Coronary artery (tissue), 2 donors: ENCODE measurements at regions not wholly inside any gene's neighbourhood (a gene's known extent, or its start where the extent isn't known, plus 50 kb on each side); places are given as distances from the start of the nearest gene placed in this dataset.
A peak's percentile ranks its signal among the peaks of the same experiment; 100 is the strongest.

Experiments
- DNase-seq: peaks from one replicate; pipeline ENCODE4 v3.0.0-alpha.2; 2017; ENCODE audit warnings: low spot score
- H3K27ac ChIP-seq, 2 donors: fragments of 200-600 bp; sonication (generic); one replicate each; pipeline ENCODE4 v1.5.1; 2016 to 2019
- H3K4me3 ChIP-seq: fragments of 200-600 bp; sonication (generic); 2 replicates; pipeline ENCODE4 v1.5.1; 2016; ENCODE audit warnings: mild to moderate bottlenecking, moderate library complexity
- TF ChIP-seq, protein P1 (sequence below): fragments of 200-600 bp; sonication (generic); IDR thresholded peaks from one replicate; pipeline ENCODE4 v1.5.1; 2019; ENCODE audit warnings: antibody characterized with exemption

DNA sequence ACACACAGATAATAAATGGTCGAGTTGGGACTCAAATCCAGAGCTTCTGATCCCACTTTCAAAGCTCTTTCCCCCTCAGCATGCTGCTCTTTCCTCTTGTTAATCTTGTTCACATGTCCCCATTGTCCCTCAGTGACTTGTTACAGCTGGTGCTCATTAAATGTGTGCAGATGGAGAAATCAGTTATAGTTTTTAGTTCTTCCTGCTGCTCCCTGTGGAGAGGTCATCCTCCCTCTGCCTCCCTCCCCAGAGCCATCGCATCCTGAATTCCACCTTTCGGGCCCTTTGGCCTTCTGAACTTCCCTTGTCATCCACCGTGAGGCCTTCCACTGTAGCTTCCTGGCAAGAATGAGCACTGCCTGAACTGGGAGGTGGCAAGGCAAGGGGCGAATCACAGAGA is 179.6 kb downstream of the WSCD1 start:
- TF ChIP-seq, protein P1, sequence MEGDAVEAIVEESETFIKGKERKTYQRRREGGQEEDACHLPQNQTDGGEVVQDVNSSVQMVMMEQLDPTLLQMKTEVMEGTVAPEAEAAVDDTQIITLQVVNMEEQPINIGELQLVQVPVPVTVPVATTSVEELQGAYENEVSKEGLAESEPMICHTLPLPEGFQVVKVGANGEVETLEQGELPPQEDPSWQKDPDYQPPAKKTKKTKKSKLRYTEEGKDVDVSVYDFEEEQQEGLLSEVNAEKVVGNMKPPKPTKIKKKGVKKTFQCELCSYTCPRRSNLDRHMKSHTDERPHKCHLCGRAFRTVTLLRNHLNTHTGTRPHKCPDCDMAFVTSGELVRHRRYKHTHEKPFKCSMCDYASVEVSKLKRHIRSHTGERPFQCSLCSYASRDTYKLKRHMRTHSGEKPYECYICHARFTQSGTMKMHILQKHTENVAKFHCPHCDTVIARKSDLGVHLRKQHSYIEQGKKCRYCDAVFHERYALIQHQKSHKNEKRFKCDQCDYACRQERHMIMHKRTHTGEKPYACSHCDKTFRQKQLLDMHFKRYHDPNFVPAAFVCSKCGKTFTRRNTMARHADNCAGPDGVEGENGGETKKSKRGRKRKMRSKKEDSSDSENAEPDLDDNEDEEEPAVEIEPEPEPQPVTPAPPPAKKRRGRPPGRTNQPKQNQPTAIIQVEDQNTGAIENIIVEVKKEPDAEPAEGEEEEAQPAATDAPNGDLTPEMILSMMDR: no peak
- H3K4me3 ChIP-seq: no peak overlapping the region
- no peak for DNase-seq

DNA sequence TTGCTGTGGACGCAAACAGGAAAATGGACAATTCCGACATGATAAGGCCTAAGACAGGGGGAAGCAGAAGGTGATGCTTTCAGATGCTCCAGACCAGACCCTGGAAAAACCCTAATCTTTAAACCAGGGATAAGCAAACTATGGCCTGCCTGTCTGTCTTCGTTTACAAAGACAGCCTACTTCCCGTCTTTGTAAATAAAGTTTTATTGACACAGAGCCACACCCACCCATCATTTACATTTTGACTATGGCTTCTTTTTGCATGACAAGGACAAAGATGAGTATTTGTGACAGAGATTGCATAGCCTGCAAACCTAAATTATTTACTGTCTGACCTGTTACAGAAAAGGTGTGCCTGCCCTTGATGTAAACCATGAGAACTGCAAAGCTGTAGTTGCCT is 177.9 kb downstream of the WSCD1 start:
- Histone ChIP-seq H3K4me3 (no peak overlapping the region), H3K27ac (no peak overlapping the region)
- DNase-seq: no peak
- TF ChIP-seq, protein P1: no peak

More for the DNA sequence above, 179.6 kb downstream of the WSCD1 start:
- no peak overlapping the region for H3K27ac ChIP-seq

DNA sequence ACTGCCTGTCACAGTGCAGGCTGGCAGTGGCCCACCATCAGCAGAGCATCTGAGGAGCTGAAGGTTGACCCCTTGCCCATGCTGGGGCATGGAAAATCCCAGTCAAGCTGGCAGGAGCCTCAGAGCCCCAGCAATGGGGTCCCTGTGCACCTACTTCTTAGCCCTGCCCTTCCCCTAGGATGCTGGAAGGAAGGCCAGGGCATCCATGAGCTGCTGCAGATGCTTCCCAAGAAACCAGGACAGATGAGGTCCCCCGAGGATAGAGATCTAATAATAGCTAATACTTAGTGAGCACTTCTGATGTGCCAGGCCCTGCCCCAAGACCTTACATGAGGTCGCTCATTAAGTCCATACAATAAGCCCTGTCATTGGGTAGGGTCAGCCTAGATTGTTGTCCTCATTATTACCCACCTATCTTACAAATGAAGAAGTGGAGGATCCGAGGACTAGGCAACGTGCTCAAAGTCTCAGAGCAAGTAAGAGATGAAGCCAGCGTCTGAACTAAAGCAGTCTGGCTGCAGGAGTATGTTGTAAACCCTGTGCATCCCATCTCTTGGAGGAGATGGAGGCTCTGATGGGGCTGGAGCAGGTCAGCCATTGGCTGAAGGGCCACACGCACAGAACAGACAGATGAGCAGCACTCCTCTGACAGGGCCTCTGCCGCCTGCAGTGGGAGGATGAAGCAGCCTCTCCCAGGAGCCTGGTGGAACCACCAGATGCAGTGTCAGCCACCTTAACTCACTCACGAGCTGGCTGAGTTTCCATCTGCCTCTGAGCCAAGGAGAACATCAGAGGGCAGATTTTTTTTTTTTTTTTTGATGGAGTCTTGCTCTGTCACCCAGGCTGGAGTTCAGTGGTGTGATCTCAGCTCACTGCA is 175.4 kb downstream of the WSCD1 start:
- TF ChIP-seq, protein P1: no peak
- DNase-seq: no peak
- no peak overlapping the region for H3K4me3 ChIP-seq
- no peak overlapping the region for H3K27ac ChIP-seq

DNA sequence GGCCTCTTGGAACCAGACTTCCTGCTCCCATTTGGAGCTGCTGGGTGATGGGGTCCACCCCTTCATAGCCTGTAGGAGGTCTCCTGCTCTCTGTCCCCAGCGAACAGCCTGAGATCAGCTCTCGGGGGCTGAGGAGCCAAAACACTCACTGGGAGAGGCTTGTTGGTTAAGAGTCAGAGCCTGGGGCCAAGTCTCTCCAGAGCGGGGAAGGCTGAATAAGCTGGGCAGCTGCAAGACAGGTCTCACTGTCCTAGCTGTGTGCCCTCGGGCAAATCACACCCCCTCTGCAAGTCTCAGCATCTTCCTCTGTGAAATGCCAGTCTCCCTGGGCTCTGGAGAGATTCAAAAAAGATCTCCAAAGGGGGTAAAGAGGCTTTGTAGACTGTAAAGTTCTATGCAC is 174.6 kb downstream of the WSCD1 start:
- Histone ChIP-seq H3K27ac (no peak overlapping the region), H3K4me3 (no peak overlapping the region)
- DNase-seq: no peak
- TF ChIP-seq, protein P1: no peak

DNA sequence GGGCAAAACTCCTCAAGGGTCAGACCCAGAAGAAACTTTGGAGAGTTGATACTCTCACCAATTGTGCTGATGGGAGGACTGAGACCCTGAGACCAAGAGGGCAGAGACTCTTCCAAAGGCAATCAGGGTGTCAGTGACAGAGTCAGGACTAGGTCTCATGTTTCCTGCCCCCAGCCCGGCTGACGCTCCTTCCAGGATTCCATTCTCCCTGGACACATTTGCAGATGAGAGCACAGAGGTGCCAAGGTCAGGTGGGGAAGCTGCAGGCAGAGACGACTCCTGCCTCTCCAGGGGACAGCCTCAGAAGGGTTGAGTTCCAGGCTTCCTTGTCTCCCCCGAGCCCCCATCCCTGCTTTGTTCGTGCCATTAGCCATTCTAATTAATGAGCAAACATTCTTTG is 174.1 kb downstream of the WSCD1 start:
- H3K4me3 ChIP-seq: no peak overlapping the region
- no peak overlapping the region for H3K27ac ChIP-seq
- TF ChIP-seq, protein P1: no peak
- no peak for DNase-seq

DNA sequence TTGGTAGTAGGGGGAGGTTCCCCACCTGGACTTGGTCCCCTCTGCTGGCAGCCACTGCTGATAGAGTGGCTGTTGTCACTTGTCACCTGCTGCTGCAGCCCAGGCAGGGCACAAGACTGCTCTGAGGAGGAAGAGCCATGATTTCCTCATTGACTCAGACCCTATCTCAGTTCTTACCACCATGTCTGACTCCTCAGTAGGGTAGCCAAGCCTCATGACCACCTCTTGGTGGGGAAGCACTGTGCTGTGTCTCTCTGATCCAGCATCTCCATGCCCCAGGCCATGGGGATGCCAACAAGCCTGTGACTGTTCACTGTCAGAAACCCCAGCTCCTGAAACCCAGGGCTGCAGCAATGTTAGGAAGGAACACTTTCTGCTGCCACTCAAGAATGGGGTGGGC is 173.0 kb downstream of the WSCD1 start:
- Histone ChIP-seq H3K27ac (no peak overlapping the region), H3K4me3 (no peak overlapping the region)
- TF ChIP-seq, protein P1: no peak
- DNase-seq: no peak

DNA sequence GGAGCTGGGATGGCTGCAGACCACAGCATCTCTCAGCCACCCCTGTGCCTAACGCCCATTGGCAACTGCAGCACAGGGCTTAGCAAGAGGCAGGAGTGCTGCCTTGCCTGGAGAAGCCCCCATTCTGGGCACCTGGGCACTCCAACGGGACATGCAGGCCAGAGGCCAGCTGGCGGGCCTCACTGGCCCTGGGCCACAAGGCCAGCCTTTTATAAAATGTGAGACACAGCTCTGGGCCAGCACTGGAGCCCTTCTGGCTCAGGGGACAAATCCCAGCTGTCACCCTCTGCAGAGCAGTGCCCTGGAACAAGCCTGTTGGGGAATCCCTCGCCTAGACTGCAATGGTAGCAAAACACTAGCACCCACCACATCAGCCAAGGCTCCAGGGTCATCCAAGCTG is 171.8 kb downstream of the WSCD1 start:
- DNase-seq: peak; percentile 43
- TF ChIP-seq, protein P1: no peak
- no peak overlapping the region for H3K4me3 ChIP-seq
- no peak overlapping the region for H3K27ac ChIP-seq
